ENCODE measurements at regions not wholly inside any gene's neighbourhood (a gene's known extent, or its start where the extent isn't known, plus 50 kb on each side); places are given as distances from the start of the nearest gene placed in this dataset.
"Not testable (repeated sequence)": the region's sequence is repeated elsewhere in the genome, so short reads cannot be mapped to it uniquely, and the experiment has no call there.

DNA sequence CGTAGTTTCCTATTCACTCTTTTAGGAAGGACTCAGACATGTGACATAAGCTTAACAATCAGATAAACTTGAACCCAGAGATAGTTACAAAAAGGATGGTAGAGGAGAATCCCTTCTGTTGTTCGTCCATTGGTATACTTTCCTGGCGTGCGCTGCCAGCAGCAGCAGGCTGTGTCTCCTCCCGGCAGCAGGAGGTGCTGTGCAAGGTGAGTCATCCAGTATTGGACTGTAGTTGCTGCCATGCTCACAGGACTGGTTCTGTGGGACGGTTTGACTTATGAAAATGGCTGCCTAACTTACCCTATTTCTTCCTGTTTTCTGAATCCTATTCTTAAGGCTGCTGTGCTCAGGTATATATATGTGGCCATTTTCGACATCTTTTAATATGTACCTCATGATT is 253.4 kb upstream of the LRRC3B start:
- no peak for DNase-seq (ENCODE audit: low spot score)

DNA sequence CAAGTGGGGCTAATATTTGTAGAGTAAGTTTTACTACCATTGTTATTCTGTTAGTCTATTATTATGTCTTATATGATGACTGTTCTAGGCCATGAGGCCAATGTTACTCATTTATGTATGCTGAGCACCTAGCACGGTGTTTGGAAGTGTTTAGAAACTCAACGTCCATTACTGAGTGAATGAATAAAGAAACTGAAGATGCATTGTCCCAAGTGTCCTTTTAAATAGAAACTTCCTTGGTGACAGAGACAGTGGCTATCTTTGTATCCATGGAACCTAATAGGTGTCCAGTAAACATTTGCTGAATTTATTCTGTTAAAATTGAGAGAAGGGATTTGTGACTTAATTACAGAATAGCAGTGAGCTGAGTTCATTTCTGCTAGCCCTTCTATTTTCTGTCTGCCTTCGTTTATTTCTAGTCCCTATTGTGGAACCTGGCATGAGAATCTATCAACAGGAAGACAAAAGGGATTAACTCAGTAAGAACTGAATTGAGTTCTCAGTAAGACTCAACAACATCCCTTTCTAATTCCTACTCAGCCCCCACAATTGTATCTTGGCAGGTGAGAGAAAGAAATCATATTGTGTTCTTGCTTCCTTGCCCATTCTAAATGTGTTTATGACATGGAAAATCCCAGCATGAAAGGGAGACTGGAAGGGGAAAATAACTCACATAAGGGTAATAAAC is 246.6 kb upstream of the LRRC3B start:
- no peak for DNase-seq (ENCODE audit: low spot score)

DNA sequence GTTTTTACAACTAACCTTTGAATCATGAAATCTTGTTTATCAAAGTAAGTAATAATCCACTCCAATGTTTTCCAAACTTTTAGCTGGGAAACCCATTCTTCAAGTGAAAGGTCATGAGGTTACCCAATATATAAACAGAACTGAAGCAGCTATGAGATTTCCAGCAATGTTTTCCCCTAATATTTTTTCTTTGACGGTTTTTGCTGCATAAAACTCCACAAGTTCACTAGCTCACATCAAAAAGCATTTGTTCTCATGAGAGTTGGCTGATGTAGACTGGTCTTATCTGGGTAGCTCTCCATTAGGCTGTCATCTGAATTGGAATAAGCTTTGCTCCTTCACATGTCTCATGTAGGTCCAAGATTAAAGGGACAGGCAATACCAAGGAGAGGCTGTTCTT is 241.2 kb upstream of the LRRC3B start:
- no peak for DNase-seq (ENCODE audit: low spot score)

DNA sequence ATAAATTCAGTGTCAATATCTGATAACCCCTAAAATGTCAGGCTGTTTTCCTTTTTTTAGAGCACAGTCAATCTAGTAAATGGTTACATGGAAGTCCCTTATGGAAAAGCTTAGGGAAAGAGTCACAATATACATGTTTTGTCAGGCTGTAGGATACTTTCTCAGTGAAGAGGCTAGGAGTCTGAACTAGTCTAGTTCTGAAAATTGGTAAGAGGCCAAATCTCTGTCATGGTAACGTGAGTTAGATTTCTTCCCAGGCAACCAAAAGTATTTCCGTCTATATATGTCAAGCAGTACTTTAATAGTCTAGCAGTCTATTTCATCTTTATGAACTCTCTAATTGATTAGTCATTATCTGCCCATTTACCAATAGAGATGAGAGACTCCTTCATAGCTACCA is 215.9 kb upstream of the LRRC3B start:
- DNase-seq (ENCODE audit: low spot score), result no peak

DNA sequence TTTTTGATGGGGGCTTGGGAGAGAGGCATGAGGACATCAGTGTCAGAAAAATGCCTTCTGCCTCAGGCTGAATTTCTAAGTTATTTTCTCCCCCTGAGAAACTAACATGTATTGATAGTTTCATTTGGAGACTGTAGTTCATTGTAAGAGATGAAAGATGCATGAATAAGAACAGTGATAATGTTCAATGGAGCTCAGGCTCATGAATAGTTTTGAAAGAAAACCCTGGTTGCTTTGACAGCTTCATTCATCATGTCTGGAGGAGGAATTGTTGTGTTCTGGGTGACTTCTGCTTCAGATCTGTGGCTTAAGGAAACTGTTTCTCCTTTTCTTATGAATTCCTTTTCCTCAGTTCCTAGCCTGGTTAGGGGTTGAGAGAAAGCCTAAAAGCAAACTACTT is 204.0 kb upstream of the LRRC3B start:
- DNase-seq (ENCODE audit: low spot score), result no peak

DNA sequence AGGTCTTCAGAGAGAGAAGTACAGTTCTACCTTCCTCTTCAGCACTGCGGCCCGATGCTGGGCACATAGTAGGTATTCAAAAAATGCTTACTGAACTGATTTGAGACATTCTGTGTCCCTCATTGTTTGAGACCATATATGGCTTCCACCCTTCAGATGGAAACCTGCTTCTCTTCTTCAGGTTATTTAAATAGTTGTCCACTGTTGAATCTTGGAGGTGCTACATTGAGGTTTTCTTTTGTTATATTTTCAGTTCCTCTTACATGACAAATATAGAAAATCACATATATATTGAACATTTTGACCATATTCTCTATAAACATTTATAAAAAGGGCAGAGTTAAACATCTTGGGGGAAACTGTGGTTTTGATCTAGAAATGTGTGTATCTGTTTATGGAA is 200.2 kb upstream of the LRRC3B start:
- DNase-seq (ENCODE audit: low spot score), result no peak

DNA sequence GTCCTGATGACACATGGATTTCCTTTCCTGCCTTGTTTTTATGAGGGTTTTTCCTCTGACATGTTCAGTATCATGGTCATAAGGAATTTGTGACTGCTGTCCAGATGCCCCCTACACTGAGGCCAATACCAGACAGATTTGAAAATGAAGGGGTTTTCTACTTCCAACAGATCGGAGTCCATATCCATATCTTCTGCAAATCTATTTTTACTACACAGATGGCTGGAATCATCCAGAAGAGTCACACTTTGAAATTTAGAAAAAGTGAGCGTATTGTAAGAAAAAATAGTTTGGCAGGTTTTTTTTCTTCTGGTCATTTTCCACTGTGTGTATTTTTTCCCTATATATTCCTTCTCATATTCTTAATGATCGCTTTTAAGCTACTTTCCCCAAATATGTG is 197.5 kb upstream of the LRRC3B start:
- DNase-seq (ENCODE audit: low spot score), result no peak

DNA sequence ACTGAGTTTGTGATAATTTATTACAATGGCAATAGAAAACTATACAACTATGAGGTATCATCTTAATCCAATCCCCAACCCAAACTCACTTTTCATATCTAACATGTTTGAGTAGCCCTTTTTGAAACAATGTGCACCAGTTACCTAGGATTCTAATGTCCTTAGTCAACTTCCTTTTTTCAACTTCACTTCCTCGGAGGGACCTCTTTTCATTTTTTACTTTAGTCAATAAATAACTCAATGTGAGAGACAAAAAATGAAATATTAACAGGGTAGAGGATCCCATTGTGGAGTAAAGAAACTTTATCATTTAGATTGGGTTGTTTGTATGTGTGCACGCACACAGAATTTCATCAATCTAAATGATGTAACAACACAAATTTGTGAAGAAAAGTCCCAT is 193.6 kb upstream of the LRRC3B start:
- DNase-seq (ENCODE audit: low spot score), result no peak

DNA sequence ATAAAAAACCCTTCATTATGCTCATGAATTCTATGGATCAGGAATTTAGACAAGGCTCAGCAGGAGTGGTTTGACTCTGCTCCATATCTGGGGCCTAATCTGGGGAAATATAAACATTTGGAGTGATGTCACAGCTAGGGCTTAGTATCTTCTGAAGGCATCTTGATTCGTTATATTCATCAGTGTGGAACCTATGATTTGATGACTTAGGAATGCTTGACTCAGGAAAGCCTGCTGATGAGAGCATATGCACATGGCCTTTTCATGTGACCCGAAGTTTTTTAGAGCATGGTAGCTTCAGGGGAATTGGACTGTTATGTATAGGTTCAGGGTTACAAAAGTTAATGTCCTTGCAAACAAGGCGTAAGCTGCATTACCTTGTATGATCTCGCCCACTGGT is 184.9 kb upstream of the LRRC3B start:
- no peak for DNase-seq (ENCODE audit: low spot score)

DNA sequence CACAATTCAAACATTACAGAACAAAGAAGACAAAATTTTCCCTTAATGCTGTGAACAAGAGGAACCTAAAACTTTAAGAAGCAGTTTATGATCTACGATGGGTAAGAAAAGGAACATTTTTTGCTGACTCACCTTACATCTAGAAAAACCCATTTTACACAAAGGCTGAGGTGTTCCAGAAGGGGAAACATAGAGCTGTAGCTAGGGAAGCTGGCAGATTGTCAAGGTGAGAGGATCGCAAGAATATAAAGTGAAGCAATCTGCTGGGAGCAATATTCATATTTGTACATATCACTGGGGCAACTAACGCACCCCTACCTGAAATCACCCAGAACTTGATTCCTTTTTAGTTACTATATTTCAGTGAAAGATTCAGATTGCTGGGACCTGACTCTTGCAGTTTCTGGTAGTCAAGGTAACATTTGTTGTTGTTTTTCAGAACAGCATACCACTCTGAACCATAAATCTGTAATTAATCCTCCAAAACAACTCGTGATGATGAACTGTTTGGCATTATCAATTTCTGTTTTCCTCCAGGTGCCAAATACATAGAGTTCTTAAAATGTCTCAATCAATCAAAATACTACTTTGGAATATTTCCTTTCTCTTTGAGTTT is 184.1 kb upstream of the LRRC3B start:
- DNase-seq (ENCODE audit: low spot score), result no peak

DNA sequence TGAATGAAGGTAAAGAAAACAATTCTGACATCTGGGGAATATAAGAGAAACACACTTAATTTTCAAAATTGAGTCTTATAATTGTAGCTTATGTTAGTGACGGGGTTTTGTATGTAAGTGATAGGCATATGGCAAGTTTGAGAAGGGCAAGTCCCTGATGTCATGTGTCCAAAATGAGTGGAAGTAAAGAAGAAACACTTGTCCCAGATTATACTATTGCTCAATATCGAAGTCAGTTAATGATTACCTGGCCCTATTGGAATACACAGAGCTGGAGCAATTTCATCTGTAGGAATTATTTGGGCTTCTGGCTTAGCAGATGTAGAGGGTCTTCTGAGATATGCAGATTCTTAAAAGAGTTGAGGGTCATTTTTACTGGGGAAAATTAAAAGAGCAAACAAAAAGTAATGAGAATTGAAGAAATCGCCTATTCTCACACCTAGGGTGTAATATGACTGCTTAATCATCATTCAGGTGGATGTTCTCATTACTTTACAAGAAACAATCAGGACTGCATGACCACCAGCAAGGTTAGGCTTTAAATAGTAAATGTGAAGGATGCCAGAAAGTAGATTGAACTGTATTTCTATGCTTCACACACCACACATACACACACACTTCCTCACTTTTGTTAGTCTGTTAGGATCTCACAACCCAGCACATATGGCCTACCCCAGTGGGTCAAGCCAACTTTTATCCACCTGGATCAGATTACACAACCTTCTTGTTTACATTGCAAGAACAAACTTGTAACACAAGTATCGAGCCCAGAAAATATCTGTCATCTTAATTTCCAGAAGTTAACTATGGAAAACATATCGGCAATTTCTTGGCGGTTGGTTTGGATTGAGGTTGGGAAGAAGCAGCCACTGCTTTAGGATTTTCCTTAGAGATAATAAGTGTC is 183.3 kb upstream of the LRRC3B start:
- no peak for DNase-seq (ENCODE audit: low spot score)

DNA sequence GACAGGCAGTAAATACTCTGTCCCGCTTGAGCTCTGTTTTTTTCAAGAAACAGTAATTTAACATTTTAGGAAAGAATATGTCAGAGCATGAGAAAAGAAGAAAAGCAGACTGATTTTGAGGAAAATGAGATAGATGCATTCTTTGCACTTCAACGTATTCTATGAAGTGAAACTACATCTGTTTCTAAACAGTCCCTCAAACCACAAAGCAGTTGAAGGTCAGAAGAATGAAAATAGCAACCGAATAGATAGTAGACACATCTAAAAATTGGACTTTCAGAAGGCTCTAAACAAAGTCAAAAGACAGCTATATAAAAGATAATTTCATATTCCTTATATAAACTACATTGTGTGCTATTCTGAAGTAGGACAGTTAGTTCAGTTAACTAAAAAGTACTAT is 172.6 kb upstream of the LRRC3B start:
- DNase-seq (ENCODE audit: low spot score), result no peak

DNA sequence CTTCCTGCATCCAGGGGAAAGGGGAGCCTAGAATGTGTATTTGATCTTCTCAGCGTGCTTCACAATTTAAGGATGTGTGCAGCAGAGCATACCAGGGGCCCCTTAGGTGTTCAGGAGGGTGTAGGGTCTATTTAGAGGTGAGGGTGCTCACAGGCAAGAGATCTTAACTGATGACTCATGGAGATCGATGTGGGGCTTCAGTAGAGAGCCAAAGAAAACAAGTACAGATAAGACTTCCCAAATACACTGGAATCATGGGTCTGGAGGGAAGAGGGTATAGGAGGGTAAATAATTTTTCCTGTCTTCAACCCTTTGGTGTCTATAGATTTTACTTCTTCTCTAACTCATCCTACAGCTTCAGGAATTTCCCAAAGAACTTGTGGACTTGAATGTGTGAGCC is 170.2 kb upstream of the LRRC3B start:
- no peak for DNase-seq (ENCODE audit: low spot score)

DNA sequence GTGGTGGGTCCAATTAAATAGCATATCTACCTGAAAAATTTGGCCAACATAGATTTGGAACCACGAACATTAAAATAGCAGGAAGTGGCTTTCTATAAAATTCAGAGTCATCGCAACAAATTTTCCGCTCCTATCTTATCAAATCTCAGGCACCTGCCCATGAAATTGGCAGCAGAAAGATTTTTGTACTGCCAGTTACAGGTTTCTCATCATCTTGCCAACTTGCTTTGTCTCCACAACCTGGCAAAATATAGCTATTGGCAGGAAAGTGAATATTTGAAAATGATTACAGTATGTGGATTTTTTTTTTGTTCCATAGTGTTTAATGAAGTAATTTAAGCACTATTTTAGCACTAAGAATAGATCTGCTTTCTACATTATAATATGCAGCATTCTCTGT is 161.6 kb upstream of the LRRC3B start:
- DNase-seq (ENCODE audit: low spot score), result no peak

DNA sequence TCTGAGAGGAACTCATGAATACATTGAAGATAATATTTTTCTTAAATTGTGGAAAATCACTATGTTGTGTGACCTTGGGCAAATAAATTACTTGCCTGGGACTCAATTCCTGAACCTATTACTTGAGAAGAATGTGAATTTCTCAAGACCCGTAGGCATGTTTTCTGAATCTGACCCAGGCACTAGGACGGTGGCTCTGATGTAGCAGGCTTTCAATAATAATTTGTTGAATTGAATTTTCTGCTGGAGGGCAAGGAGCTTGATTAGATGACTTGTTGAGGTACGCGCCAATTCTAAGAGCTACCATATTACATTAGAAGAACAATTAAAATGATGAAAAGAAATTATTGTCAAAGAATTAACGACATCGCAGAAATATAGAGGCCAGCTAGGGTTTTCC is 150.2 kb upstream of the LRRC3B start:
- no peak for DNase-seq (ENCODE audit: low spot score)

DNA sequence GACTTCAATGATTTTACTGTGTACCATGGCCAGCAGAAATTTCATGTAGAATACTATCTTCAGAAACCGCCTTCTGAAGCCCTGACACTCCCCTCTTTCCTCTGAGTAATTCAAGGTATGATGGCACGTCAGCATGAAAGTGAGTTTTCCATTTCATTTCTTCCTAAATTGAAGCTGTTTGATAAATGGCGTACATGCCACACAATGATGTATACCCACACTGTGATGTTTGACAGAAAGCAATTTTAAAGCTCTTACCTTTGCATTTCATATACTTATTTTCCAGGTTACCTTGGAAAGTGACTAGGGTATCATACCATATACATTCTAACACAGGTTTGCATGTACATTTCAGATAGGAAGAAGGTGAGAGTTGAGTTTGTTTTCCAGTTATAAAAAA is 147.9 kb upstream of the LRRC3B start:
- DNase-seq (ENCODE audit: low spot score), result no peak

DNA sequence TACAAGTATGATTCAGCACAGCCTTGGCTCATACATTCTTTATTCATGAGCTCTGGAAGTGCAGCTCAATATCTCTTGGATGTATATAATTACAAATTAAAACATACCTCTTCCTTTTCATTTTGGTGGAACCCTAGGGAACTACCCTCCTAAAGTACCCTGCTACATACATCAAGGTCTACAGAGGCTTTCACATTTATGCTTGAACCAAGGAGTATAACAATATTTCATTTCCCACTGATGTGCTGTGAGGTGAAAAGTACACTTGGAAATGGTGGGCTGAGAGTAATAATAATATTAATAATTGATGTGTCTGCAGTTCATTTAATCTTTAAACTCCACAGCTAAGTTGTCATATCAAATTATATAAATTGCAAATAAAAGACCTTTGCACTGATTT is 142.2 kb upstream of the LRRC3B start:
- no peak for DNase-seq (ENCODE audit: low spot score)

DNA sequence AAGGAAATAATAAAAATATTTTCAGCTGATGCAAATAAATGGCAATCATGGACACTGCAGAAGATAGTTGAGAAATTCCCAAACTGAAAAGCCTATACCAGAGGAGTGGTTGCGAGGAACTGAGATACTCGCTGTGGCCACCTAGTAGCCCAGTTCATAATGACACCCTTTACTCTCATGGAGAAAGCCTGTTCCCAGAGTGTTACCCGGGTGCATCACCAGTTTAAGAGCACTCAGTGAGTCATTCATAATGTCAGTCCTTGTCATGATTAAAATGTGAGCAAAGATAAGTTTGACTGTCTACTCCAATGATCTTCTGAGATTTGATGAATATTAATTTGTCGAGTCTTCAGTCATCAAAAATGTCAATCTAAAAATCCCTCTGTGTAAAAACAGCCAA is 138.4 kb upstream of the LRRC3B start:
- no peak for DNase-seq (ENCODE audit: low spot score)

DNA sequence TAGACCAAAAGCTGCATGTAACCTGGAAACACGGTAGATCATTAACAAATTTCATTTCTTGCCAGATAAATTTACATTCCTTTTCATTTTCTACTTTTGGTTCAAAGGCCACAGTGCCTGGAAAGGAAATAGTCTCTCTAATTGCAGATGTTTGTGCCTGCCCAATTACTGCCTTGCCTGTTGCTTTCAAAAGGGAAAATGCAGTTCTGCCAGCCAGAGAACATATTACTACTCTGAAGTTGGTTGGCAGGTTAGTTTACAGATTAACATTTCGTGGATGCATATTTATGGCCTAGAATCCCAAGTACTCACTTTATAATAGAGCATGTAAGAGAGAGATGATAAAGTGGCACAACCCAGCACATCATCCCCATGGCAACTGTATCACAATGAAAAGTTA is 124.3 kb upstream of the LRRC3B start:
- no peak for DNase-seq (ENCODE audit: low spot score)

DNA sequence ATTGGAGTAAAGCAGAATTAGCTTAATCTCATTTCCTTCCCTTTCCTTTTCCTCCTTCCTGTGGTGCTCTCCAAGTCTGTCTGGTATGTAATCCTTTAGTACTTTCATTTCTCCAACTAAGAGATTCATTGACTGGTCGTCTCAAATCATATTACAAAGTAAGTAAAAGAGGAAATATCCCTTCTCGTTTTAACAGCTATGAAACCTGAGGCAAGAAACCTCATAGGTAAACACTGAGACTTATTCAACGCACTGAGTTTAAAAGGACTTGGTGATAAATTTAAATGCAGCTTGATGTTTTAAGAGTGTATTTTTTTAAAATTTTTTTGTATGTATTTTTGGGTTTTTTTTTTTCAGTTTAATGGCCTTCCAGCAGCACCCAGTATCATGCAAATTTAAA is 117.2 kb upstream of the LRRC3B start:
- no peak for DNase-seq (ENCODE audit: low spot score)

DNA sequence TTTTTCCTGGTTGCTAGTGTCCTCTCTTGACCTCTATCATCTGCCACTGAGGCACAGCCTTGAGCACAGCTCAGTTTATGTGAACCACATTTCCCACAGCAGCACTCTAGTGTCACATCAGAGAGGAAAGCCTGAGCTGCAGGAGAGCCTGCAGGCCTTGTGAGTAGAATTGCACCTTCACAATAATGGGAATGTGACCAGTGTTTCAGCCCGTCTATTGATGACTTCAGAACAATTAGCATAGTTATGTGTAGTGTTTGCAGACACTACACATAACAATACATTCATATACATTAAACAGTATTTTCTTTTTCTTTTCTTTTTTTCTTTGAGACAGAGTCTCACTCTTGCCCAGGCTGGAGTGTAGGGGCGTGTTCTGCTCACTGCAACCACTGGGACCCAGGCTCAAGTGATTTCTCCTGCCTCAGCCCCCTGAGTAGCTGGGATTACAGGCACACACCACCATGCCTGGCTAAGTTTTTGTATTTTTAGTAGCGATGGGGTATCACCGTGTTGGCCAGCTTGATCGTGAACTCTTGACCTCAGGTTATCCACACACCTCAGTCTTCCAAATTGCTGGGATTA is 108.0 kb upstream of the LRRC3B start:
- DNase-seq (ENCODE audit: low spot score), result not testable (repeated sequence)

DNA sequence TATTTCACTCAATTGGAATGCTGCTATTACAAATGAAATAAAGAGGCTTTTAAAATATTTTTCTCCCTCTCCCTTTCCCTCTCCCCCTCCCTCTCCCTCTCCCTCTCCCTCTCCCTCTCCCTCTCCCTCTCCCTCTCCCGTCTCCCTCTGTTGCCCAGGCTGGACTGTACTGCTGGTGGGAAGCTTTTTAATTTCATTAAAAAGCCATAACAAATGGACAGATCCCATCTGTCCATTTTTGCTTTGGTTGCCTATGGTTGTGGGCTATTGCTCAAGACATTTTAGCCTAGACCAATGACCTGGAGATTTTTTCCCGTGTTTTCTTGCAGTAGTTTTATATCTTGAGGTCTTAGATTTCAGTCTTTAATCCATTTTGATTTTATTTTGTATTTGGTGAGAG is 107.2 kb upstream of the LRRC3B start:
- no peak for DNase-seq (ENCODE audit: low spot score)

DNA sequence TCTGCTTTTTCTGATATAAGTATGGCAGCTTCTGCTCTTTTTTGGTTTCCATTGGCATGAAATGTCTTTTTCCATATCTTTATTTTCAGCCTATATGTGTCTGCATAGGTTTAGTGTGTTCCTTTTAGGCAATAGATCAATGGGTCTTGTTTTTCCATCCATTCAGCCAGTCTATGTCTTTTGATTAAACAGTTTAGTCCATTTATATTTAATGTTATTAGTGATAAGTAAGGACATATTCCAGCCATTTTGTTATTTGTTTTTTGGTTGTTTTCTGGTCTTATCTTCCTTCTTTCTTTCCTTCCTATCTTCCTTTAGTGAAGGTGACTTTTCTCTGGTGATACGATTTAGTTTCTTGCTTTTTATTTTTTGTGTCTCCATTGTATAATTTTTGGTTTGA is 101.3 kb upstream of the LRRC3B start:
- no peak for DNase-seq (ENCODE audit: low spot score)
